Pancreas (tissue), 10 donors: ENCODE measurements at regions not wholly inside any gene's neighbourhood (a gene's known extent, or its start where the extent isn't known, plus 50 kb on each side); places are given as distances from the start of the nearest gene placed in this dataset.

Experiments used
- ATAC-seq, 4 donors: fragments of 200-7000 bp; cut with Tn5 transposase; one replicate each; pipeline versions ENCODE4 v1.8.0 to v1.9.1; 2020; ENCODE audit warnings: mild to moderate bottlenecking in 4 of 4, moderate library complexity in 4 of 4
- DNase-seq, 6 donors: peaks; one replicate each; pipeline ENCODE4 v3.0.0-alpha.2; 2020
- FAIRE-seq: peaks from 2 replicates; lab custom pipeline; 2012; peaks lifted over from hg19 to GRCh38; lab: Jason Lieb, UNC
- H3K27ac ChIP-seq, 4 donors: fragments of 200-600 bp; sonication (generic); 1 replicate in 3 of 4; 2 replicates in 1 of 4; pipeline versions ENCODE4 v1.5.0 to v1.8.0; 2020
- H3K27me3 ChIP-seq, 4 donors: fragments of 200-600 bp; one replicate each; pipeline ENCODE4 v1.8.0; 2021
- H3K36me3 ChIP-seq, 3 donors: fragments of 200-600 bp; sonication (generic) in 1 of 3; one replicate each; pipeline versions ENCODE4 v1.5.0 to v1.8.0; 2020 to 2021
- H3K4me1 ChIP-seq, 3 donors: fragments of 200-600 bp; one replicate each; pipeline ENCODE4 v1.8.0; 2021
- H3K4me3 ChIP-seq, 4 donors: fragments of 200-600 bp; sonication (generic) in 2 of 4; one replicate each; pipeline versions ENCODE4 v1.5.0 to v1.8.0; 2020 to 2021
- H3K9me3 ChIP-seq, 4 donors: fragments of 200-600 bp; one replicate each; pipeline ENCODE4 v1.8.0; 2021
- WGBS, 2 donors: extraction: QIAGEN DNeasy Blood & Tissue Kit; methylation state at CpG; one replicate each; pipeline ENCODE4 v1.1.7; 2013; 5-methylcytosine and 5-hydroxymethylcytosine counted together
- intact Hi-C, 3 donors: fragments of 100-400 bp; cut with DNase I; formaldehyde crosslinking; loops; one replicate each; pipeline versions ENCODE4 v1.11.1 to v1.14.2; 2022
- TF ChIP-seq, protein P1 (sequence below), 4 donors: fragments of 200-600 bp; sonication (generic) in 3 of 4; IDR thresholded peaks; one replicate each; pipeline versions ENCODE4 v1.5.0 to v1.8.0; 2021; ENCODE audit warnings: antibody characterized with exemption in 4 of 4
- donor health status: healthy with polysubstance abuse.
- donor health status: DM: no; HTN: no; CAD: no; lungs with moderate emphysema.
- donor health status: DM: no; HTN: no; CAD: no.
- donor health status: control.
- donor health status: control.
- donor health status: Bipolar disorder and iron deficiency.
- donor health status: DM: yes; HTN: yes; CAD: no.
- donor health status: DM: no; HTN: no; CAD: no.
- donor health status: DM: no; HTN: no; CAD: no.
- donor health status: DM: yes; HTN: yes; CAD: no.

DNA sequence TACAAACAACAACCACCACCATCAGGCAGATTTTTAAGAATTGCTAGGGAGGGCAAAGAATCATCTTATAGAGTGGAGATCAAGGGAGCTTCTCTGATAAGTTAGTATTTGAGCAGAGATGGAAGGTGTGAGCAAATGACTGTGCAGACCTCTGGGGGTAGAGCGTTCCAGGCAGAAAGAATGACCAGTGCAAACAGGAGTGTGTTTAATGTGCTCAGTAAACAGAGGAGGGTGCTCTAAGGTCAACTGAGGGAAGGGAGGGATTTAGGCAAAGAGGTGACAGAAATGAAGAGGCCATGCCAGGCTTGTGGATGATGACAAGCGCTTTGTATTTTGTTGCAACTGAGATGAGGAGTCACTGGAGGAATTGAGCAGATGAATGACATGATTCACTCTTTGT, 172.5 kb upstream of the GJB5 start:
- H3K36me3 ChIP-seq, result no peaks in the 10 kb centered on the region
- no peak for DNase-seq
- H3K27me3 ChIP-seq, result peaks cover 0 to 9% (median 0%) of the 10 kb centered on the region in 4 donors
- no peak overlapping the region for H3K4me3 ChIP-seq
- intact Hi-C loops, result no loop called here
- 26 to 47% methylated on average over 2 of the region's 2 CpGs for WGBS, 2 donors
- TF ChIP-seq, protein P1, sequence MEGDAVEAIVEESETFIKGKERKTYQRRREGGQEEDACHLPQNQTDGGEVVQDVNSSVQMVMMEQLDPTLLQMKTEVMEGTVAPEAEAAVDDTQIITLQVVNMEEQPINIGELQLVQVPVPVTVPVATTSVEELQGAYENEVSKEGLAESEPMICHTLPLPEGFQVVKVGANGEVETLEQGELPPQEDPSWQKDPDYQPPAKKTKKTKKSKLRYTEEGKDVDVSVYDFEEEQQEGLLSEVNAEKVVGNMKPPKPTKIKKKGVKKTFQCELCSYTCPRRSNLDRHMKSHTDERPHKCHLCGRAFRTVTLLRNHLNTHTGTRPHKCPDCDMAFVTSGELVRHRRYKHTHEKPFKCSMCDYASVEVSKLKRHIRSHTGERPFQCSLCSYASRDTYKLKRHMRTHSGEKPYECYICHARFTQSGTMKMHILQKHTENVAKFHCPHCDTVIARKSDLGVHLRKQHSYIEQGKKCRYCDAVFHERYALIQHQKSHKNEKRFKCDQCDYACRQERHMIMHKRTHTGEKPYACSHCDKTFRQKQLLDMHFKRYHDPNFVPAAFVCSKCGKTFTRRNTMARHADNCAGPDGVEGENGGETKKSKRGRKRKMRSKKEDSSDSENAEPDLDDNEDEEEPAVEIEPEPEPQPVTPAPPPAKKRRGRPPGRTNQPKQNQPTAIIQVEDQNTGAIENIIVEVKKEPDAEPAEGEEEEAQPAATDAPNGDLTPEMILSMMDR (IDR thresholded peaks at IDR 0.05), result no peak
- FAIRE-seq, result no peak
- no peak overlapping the region for H3K27ac ChIP-seq
- H3K9me3 ChIP-seq, result no peaks in the 10 kb centered on the region
- no peaks in the 10 kb centered on the region for H3K4me1 ChIP-seq
- no peak for ATAC-seq

- intact Hi-C loops, result no loop called here
These were observed 167.1 kb upstream of the GJB5 start for GRCh38 chr1:34587761-34588160.

DNA sequence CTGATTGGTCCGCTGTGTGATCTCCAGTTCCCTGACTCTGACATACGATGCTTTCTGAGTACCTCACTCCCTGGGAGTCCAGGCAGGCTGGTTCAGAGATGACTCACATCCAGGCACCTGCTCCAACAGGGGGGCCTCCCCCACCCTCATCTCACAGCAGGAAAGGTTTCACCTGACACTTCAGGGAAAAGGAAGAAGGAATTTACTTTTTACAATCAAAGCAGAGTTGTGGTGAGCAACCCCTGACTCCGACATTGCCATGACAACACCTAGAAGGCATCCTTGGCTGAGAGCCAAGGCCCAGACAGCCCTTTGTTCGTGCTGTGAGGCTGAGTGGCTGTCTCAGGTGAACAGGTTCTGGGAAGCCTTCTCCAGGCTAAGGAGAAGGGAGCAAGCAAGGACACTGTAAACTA, 164.6 kb upstream of the GJB5 start:
- 29 to 34% methylated on average over 4 of the region's 4 CpGs for WGBS, 2 donors
- Histone ChIP-seq H3K27ac (no peak overlapping the region), H3K36me3 (no peaks in the 10 kb centered on the region), H3K9me3 (no peaks in the 10 kb centered on the region), H3K4me3 (no peak overlapping the region), H3K4me1 (no peaks in the 10 kb centered on the region), H3K27me3 (no peaks in the 10 kb centered on the region)
- intact Hi-C loops, result loop anchor here in 1 of 3 donors (10.0 kb wide), 1 partner anchor 945 kb away; no protein-coding TSS in a partner anchor
- DNase-seq, result peak in 2 of 6 donors; percentile 8 to 31
- ATAC-seq, result peak in 2 of 4 donors; percentile 77 to 92
- FAIRE-seq, result no peak
- TF ChIP-seq, protein P1 (IDR thresholded peaks at IDR 0.05), result no peak

More at GRCh38 chr1:34587761-34588160, 167.1 kb upstream of the GJB5 start:
- no peak overlapping the region for H3K27ac ChIP-seq
- H3K9me3 ChIP-seq, result no peaks in the 10 kb centered on the region
- ATAC-seq (no peak), DNase-seq (no peak), FAIRE-seq (no peak)
- no peaks in the 10 kb centered on the region for H3K36me3 ChIP-seq
- no peak overlapping the region for H3K4me3 ChIP-seq
- no peaks in the 10 kb centered on the region for H3K27me3 ChIP-seq
- TF ChIP-seq, protein P1 (IDR thresholded peaks at IDR 0.05), result no peak
- no peaks in the 10 kb centered on the region for H3K4me1 ChIP-seq
- WGBS, 2 donors, result 64 to 78% methylated on average over 2 of the region's 2 CpGs

- no peak overlapping the region for H3K27ac ChIP-seq
- ATAC-seq, result no peak
- H3K27me3 ChIP-seq, result no peaks in the 10 kb centered on the region
- 50 to 58% methylated on average over 4 of the region's 4 CpGs for whole genome bisulfite sequencing, 2 donors
- no peak for DNase-seq
- TF ChIP-seq, protein P1 (IDR thresholded peaks at IDR 0.05), result no peak
- H3K4me1 ChIP-seq, result no peaks in the 10 kb centered on the region
- H3K9me3 ChIP-seq, result no peaks in the 10 kb centered on the region
- H3K36me3 ChIP-seq, result no peaks in the 10 kb centered on the region
- no peak overlapping the region for H3K4me3 ChIP-seq
- intact Hi-C loops, result loop anchor here in 1 of 3 donors (10.0 kb wide), 1 partner anchor 947 kb away; no protein-coding TSS in a partner anchor
- FAIRE-seq, result no peak
These were observed 162.9 kb upstream of the GJB5 start for GRCh38 chr1:34591751-34592629.
